Endothelial cell of umbilical vein (primary cell): ENCODE measurements at regions not wholly inside any gene's neighbourhood (a gene's known extent, or its start where the extent isn't known, plus 50 kb on each side); places are given as distances from the start of the nearest gene placed in this dataset.
A peak's percentile ranks its signal among the peaks of the same experiment; 100 is the strongest.

Experiments used
- BruUV-seq: library from RNA; stranded (reverse); fragments of 400-500 nt; replicated peaks from 2 replicates; lab custom pipeline; 2021; lab: Mats Ljungman, UMichigan
- CTCF ChIA-PET: fragments of 300-600, 350-600 bp; sonication (Branson Sonifier 250); formaldehyde crosslinking; loops from one replicate; lab custom pipeline; 2021; ENCODE audit warnings: antibody characterized with exemption, inconsistent platforms; lab: Charles Lee
- POLR2A ChIA-PET: fragments of 300-600, 350-600 bp; sonication (Branson Sonifier 250); formaldehyde crosslinking; loops from one replicate; lab custom pipeline; 2021; ENCODE audit warnings: antibody characterized with exemption, inconsistent platforms; lab: Charles Lee
- DNase-seq: peaks from one replicate; pipeline ENCODE4 v3.0.0-alpha.2; 2011; ENCODE audit warnings: low read depth, low spot score
- FAIRE-seq: peaks from 2 replicates; lab custom pipeline; 2011; peaks lifted over from hg19 to GRCh38; lab: Jason Lieb, UNC
- H2AFZ ChIP-seq: 2 replicates; pipeline ENCODE4 v1.6.0; 2012; ENCODE audit warnings: low read depth, low read length, control low read depth, inconsistent platforms
- H3K27ac ChIP-seq: 2 replicates; pipeline ENCODE4 v1.5.1; 2011; ENCODE audit warnings: low read depth, mild to moderate bottlenecking, control low read depth, low read length, moderate library complexity; ENCODE audit not compliant: insufficient read depth
- H3K27me3 ChIP-seq, 2 experiments: 2 replicates each; pipeline versions ENCODE4 v1.6.0 to v1.6.1; 2011; ENCODE audit warnings: low read length in 2 of 2, mixed read lengths in 1 of 2; ENCODE audit not compliant: control insufficient read depth in 2 of 2, insufficient read depth in 2 of 2
- H3K36me3 ChIP-seq, 2 experiments: 2 replicates in 1 of 2; 3 replicates in 1 of 2; pipeline ENCODE4 v1.5.1; 2011; ENCODE audit warnings: low read length in 2 of 2, mild to moderate bottlenecking in 1 of 2, moderate library complexity in 1 of 2; ENCODE audit not compliant: control insufficient read depth in 2 of 2, insufficient read depth in 2 of 2; ENCODE audit errors: extremely low read depth in 1 of 2
- H3K4me1 ChIP-seq: 3 replicates; pipeline ENCODE4 v1.5.1; 2011; ENCODE audit warnings: mild to moderate bottlenecking, low read length; ENCODE audit not compliant: control insufficient read depth, insufficient read depth; ENCODE audit errors: extremely low read depth
- H3K4me2 ChIP-seq: 2 replicates; pipeline ENCODE4 v1.6.1; 2011; ENCODE audit warnings: low read length, control low read depth, mixed read lengths; ENCODE audit not compliant: insufficient read depth
- H3K4me3 ChIP-seq, 3 experiments: fragments of 200-600 bp in 1 of 3; sonication (generic), shearing (Covaris generic) in 1 of 3; replicated peaks in 1 of 3; 2 replicates each; pipeline ENCODE4 v1.5.1; 2011 to 2016; ENCODE audit warnings: control low read depth in 3 of 3, low read length in 3 of 3, mild to moderate bottlenecking in 2 of 3, inconsistent platforms in 1 of 3, low read depth in 1 of 3, moderate library complexity in 1 of 3; ENCODE audit not compliant: insufficient read depth in 1 of 3
- H3K79me2 ChIP-seq: 2 replicates; pipeline ENCODE4 v1.6.0; 2012; ENCODE audit warnings: low read length, inconsistent platforms; ENCODE audit not compliant: control insufficient read depth, insufficient read depth
- H3K9ac ChIP-seq: replicated peaks from 2 replicates; pipeline ENCODE3; 2011; ENCODE audit warnings: low read length, control low read depth; ENCODE audit not compliant: insufficient read depth; ENCODE audit errors: extremely low read depth
- H3K9me1 ChIP-seq: replicated peaks from 3 replicates; pipeline ENCODE4 v1.6.0; 2011; ENCODE audit warnings: mild to moderate bottlenecking, low read length; ENCODE audit not compliant: control insufficient read depth, insufficient read depth; ENCODE audit errors: extremely low read depth
- H3K9me3 ChIP-seq: replicated peaks from 2 replicates; pipeline ENCODE4 v1.5.1; 2012; ENCODE audit warnings: low read length, inconsistent platforms; ENCODE audit not compliant: control insufficient read depth, insufficient read depth
- H4K20me1 ChIP-seq: replicated peaks from 2 replicates; pipeline ENCODE3; 2011; ENCODE audit warnings: mild to moderate bottlenecking, low read length; ENCODE audit not compliant: control insufficient read depth, insufficient read depth; ENCODE audit errors: extremely low read depth
- EZH2 ChIP-seq: IDR thresholded peaks from 2 replicates; pipeline ENCODE4 v1.6.1; 2012; ENCODE audit warnings: borderline replicate concordance, low read depth, mild to moderate bottlenecking, moderate library complexity, low read length, inconsistent platforms; ENCODE audit not compliant: severe bottlenecking
- FOS ChIP-seq: IDR thresholded peaks from 2 replicates; pipeline ENCODE4 v1.6.1; 2011; ENCODE audit warnings: mild to moderate bottlenecking, low read length, moderate library complexity, borderline replicate concordance; ENCODE audit not compliant: insufficient read depth
- GATA2 ChIP-seq: IDR thresholded peaks from 2 replicates; pipeline ENCODE4 v1.7.0; 2011; ENCODE audit warnings: low read depth, mild to moderate bottlenecking, moderate library complexity, mixed read lengths, low read length; ENCODE audit not compliant: insufficient read length, insufficient read depth
- JUN ChIP-seq: IDR thresholded peaks from 2 replicates; pipeline ENCODE4 v1.6.1; 2011; ENCODE audit warnings: borderline replicate concordance, low read depth; ENCODE audit not compliant: insufficient read length, insufficient read depth
- MAX ChIP-seq: IDR thresholded peaks from 2 replicates; pipeline ENCODE4 v1.6.1; 2011; ENCODE audit not compliant: insufficient read depth, insufficient read length
- MYC ChIP-seq: IDR thresholded peaks from one replicate; pipeline ENCODE4 v1.6.1; 2011; ENCODE audit warnings: mild to moderate bottlenecking, low read depth, low read length
- POLR2A ChIP-seq: IDR thresholded peaks from 2 replicates; pipeline ENCODE4 v1.6.1; 2012; ENCODE audit warnings: low read depth, mild to moderate bottlenecking, control low read depth, low read length
- POLR2AphosphoS5 ChIP-seq: IDR thresholded peaks from 2 replicates; pipeline ENCODE4 v1.6.1; 2012; ENCODE audit warnings: low read depth, mild to moderate bottlenecking, control low read depth, low read length, moderate library complexity; ENCODE audit not compliant: insufficient read depth
- dilution Hi-C: fragments of 300-500 bp; cut with MboI; formaldehyde crosslinking; loops from one replicate; pipeline ENCODE4 v1.15.0; 2019; ENCODE audit warnings: low sequenced_read_pairs; ENCODE audit not compliant: extremely low pct_ligation_motif_present
- intact Hi-C: fragments of 100-400 bp; cut with micrococcal nuclease; formaldehyde crosslinking; loops from one replicate; pipeline ENCODE4 v1.10.0; 2022
- TF ChIP-seq, protein P1 (sequence below), 2 donors: IDR thresholded peaks; 1 replicate in 1 of 2; 2 replicates in 1 of 2; pipeline ENCODE4 v1.5.1; 2011; ENCODE audit warnings: low read length in 2 of 2, mild to moderate bottlenecking in 2 of 2, moderate library complexity in 2 of 2, control low read depth in 1 of 2, inconsistent platforms in 1 of 2, low read depth in 1 of 2; ENCODE audit not compliant: insufficient read depth in 1 of 2; ENCODE audit errors: extremely low read depth in 1 of 2

DNA sequence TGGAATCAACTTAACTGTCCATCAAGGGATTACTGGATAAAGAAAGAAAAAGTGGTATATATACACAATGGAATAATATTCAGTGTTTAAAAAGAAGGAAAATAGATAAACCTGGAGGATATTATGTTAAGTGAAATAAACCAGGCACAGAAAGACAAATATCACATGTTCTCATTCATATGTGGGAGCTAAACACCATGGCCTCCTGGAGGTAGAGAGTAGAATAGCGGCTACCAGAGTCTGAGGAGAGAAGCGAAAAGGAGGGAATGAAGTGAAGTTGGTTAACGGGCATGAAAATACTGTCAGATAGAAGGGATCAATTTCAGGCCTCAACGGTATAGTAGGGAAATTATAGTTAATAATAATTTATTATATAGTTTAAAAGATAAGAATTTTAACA lies 147.5 kb upstream of the OBI1 start:
- BruUV-seq, result no TSS peak
- no peak for FAIRE-seq
- CTCF ChIA-PET, result interaction anchor here (0.9 to 1.9 kb wide), 3 partner anchors 172 to 669 kb away, joined by 4 to 12 read pairs (median 4); no protein-coding TSS in a partner anchor

DNA sequence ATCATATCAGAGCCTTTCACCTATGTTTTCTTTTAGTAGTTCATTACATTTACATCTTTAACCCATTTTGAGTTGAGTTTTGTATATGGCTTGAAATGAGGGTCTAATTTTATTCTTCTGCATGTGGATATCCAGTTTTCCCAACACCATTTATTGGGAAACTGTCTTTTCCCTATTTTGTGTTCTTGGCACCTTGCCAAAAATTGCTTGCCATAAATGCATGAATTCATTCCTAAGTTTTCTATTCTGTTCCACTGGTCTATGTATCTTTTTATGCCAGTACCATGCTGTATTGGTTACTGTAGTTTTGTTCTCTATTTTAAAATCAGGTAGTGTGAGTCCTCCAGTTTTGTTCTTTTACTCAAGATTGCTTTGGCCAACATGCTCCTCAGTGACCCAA lies 144.0 kb upstream of the OBI1 start:
- intact Hi-C loops, result no loop called here
- ChIA-PET POLR2A (no interaction called here), CTCF (no interaction called here)

More for the DNA sequence above, 147.5 kb upstream of the OBI1 start:
- Histone ChIP-seq H2AFZ (no peak overlapping the region), H3K4me1 (no peaks in the 10 kb centered on the region), H3K9me1 (no peaks in the 10 kb centered on the region), H4K20me1 (no peaks in the 10 kb centered on the region), H3K27ac (no peak overlapping the region), H3K27me3 (no peaks in the 10 kb centered on the region), H3K4me2 (no peak overlapping the region), H3K9ac (no peak overlapping the region), H3K79me2 (no peaks in the 10 kb centered on the region), H3K4me3 (no peak overlapping the region), H3K9me3 (no peaks in the 10 kb centered on the region), H3K36me3 (no peaks in the 10 kb centered on the region)
- POLR2A ChIA-PET, result no interaction called here
- peak; percentile 11 for DNase-seq
- intact Hi-C loops (loop anchor here (1.0 to 5.0 kb wide), 3 partner anchors 566 to 1114 kb away; no protein-coding TSS in a partner anchor), dilution Hi-C loops (no loop called here)
- TF ChIP-seq, protein P1, sequence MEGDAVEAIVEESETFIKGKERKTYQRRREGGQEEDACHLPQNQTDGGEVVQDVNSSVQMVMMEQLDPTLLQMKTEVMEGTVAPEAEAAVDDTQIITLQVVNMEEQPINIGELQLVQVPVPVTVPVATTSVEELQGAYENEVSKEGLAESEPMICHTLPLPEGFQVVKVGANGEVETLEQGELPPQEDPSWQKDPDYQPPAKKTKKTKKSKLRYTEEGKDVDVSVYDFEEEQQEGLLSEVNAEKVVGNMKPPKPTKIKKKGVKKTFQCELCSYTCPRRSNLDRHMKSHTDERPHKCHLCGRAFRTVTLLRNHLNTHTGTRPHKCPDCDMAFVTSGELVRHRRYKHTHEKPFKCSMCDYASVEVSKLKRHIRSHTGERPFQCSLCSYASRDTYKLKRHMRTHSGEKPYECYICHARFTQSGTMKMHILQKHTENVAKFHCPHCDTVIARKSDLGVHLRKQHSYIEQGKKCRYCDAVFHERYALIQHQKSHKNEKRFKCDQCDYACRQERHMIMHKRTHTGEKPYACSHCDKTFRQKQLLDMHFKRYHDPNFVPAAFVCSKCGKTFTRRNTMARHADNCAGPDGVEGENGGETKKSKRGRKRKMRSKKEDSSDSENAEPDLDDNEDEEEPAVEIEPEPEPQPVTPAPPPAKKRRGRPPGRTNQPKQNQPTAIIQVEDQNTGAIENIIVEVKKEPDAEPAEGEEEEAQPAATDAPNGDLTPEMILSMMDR (IDR thresholded peaks at IDR 0.05; ENCODE audit: extremely low read depth in 1 of 2, insufficient read depth in 1 of 2, low read depth in 1 of 2, low read length in 2 of 2), result peak; percentile 5 to 51
- no peak for TF ChIP-seq FOS

More for the DNA sequence above, 144.0 kb upstream of the OBI1 start:
- Histone ChIP-seq H2AFZ (no peak overlapping the region), H3K9me3 (no peaks in the 10 kb centered on the region), H3K9ac (no peak overlapping the region), H3K27ac (no peak overlapping the region), H3K4me2 (no peak overlapping the region), H3K4me1 (no peaks in the 10 kb centered on the region), H3K4me3 (no peak overlapping the region), H3K9me1 (no peaks in the 10 kb centered on the region), H4K20me1 (no peaks in the 10 kb centered on the region), H3K27me3 (no peaks in the 10 kb centered on the region), H3K36me3 (no peaks in the 10 kb centered on the region), H3K79me2 (no peaks in the 10 kb centered on the region)
- dilution Hi-C loops, result no loop called here
- TF ChIP-seq POLR2AphosphoS5, result no peak
- TF ChIP-seq MYC, result no peak
- no peak for TF ChIP-seq JUN
- no peak for TF ChIP-seq POLR2A
- TF ChIP-seq EZH2, result no peak
- TF ChIP-seq GATA2, result no peak
- TF ChIP-seq, protein P1 (IDR thresholded peaks at IDR 0.05; ENCODE audit: extremely low read depth in 1 of 2, insufficient read depth in 1 of 2, low read depth in 1 of 2, low read length in 2 of 2), result no peak
- no peak for TF ChIP-seq FOS
- TF ChIP-seq MAX, result no peak
- FAIRE-seq, result no peak
- BruUV-seq, result no TSS peak
- no peak for DNase-seq
